GM23248 (cell line): ENCODE measurements at regions not wholly inside any gene's neighbourhood (a gene's known extent, or its start where the extent isn't known, plus 50 kb on each side); places are given as distances from the start of the nearest gene placed in this dataset.

Source experiments
- EZH2 ChIP-seq: fragments of 200-600 bp; sonication (generic); IDR thresholded peaks from 2 replicates; pipeline ENCODE4 v1.6.1; 2018; ENCODE audit warnings: antibody characterized with exemption, mild to moderate bottlenecking; ENCODE audit not compliant: insufficient read depth, poor library complexity, severe bottlenecking
- EZH2phosphoT487 ChIP-seq: fragments of 200-600 bp; sonication (generic); IDR thresholded peaks from 2 replicates; pipeline ENCODE4 v1.6.1; 2018; ENCODE audit warnings: antibody characterized with exemption, moderate library complexity, mild to moderate bottlenecking, low read depth; ENCODE audit not compliant: insufficient read depth

GRCh38 chr1:90550626-90551406 is 166.3 kb downstream of the BARHL2 start:
- TF ChIP-seq EZH2 (no peak), EZH2phosphoT487 (no peak)
